GM12891 (cell line): ENCODE measurements at regions not wholly inside any gene's neighbourhood (a gene's known extent, or its start where the extent isn't known, plus 50 kb on each side); places are given as distances from the start of the nearest gene placed in this dataset.

Source experiments
- PAX5 ChIP-seq: IDR thresholded peaks from 2 replicates; pipeline ENCODE4 v1.6.1; 2011; ENCODE audit warnings: low read length, moderate library complexity, mild to moderate bottlenecking; ENCODE audit not compliant: insufficient read depth, severe bottlenecking
- POLR2A ChIP-seq: IDR thresholded peaks from 2 replicates; pipeline ENCODE4 v1.6.1; 2011; ENCODE audit warnings: low read depth, low read length, control low read depth
- POLR2AphosphoS5 ChIP-seq: IDR thresholded peaks from 2 replicates; pipeline ENCODE4 v1.6.1; 2011; ENCODE audit warnings: low read depth, low read length, control low read depth
- SPI1 ChIP-seq: IDR thresholded peaks from 2 replicates; pipeline ENCODE4 v1.6.1; 2011; ENCODE audit warnings: low read depth, low read length, control low read depth
- TAF1 ChIP-seq: IDR thresholded peaks from 2 replicates; pipeline ENCODE4 v1.6.1; 2011; ENCODE audit warnings: low read depth, low read length, control low read depth

GRCh38 chr11:82041764-82042163, 691.9 kb downstream of the FAM181B start:
- TF ChIP-seq POLR2AphosphoS5 (no peak), POLR2A (no peak), SPI1 (no peak), PAX5 (no peak), TAF1 (no peak)
